Hematopoietic multipotent progenitor cell treated with erythropoietin and hydrocortisone succinate and interleukin-3 and kit ligand, for 15 days (in vitro differentiated cells): ENCODE measurements at regions not wholly inside any gene's neighbourhood (a gene's known extent, or its start where the extent isn't known, plus 50 kb on each side); places are given as distances from the start of the nearest gene placed in this dataset.
"Not testable (repeated sequence)": the region's sequence is repeated elsewhere in the genome, so short reads cannot be mapped to it uniquely, and the experiment has no call there.

Experiments
- DNase-seq: peaks from one replicate; pipeline ENCODE4 v3.0.0-alpha.2; 2015; ENCODE audit warnings: low spot score

DNA sequence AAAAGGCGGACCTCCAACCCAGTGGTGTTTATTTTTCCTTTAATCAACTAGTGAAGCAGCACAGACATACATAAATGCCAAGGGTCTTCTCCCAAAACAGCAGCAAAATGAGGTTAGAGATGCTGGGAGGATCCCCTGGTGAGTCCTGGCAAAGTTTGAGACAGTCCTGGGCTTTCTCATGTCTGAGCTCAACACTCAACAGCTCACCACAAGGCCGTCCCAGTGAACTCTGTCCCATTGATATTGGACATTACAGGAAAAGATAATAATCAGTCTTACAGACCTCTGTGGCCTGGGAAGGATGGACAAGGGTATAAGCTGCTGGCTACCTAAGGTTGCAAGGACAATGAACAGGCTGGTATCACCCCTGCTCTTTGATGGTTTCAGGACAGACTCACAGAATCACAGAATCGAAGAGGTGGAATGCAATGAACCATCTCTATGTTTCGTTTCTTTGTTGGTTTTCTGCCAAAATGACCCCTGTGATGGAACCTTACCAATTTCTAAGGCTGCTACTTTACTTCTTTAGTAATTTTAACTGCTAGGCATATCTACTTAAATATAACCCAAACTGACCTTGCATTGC lies 551.8 kb downstream of the RAB28 start:
- DNase-seq: no peak

GRCh38 chr4:12929784-12930183 lies 554.4 kb downstream of the RAB28 start:
- no peak for DNase-seq

- DNase-seq: no peak
These were observed 555.4 kb downstream of the RAB28 start for GRCh38 chr4:12928751-12929150.

GRCh38 chr4:12926189-12927066 lies 557.7 kb downstream of the RAB28 start:
- no peak for DNase-seq

DNA sequence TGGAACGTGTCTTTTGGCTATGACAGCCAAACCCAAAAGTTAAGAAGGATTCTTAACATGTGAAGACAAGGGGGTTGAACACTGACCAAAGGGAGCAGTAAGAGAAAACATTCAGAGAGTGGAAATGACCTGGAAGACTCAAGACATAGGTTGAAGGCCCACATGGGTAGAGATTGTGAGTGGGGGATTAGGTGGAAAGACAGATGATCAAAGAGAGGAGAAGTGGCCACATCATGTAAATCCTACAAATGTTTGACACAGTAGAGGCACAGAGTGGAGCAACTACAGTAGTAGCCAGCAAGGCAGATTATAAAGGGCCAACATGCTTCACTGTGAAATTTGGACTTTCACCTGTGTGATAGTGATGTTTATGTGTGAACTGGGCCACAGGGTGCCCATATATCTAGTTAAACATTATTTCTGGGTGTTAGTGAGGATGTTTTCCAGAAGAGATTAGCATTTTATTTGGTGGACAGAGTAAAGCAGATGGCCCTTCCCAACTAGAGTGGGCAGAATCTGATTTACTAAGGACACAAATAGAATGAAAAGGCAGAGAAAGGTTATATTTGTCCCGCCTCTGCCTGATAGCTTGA lies 559.3 kb downstream of the RAB28 start:
- DNase-seq: no peak

- no peak for DNase-seq
These were observed 559.9 kb downstream of the RAB28 start for GRCh38 chr4:12924253-12924652.

DNA sequence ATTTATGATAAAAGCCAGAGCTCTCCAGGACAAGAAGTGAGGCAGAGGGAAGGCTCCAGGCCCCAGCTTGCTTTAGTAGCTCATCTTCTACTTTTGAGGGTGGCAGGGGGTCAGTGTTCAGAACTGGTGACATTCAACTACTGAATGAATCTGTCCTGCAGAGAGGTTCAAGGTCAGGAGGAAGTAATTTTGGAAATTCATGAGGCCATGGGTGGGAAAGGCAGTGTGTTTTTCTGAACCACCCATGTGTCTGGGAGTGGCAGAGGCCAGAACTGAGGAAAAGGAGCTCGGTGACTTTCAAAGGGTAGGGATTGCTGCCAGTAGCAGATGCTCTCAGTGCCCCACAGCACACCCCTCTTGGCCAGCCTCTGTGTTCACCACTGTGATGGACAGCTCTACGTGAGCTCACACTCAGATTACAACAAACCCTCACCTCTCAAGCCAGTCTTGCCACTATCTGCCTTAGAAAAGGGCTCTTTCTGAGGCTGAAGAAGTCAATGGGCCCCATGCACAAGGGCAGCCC lies 571.2 kb downstream of the RAB28 start:
- no peak for DNase-seq

GRCh38 chr4:12911750-12912358 lies 572.3 kb downstream of the RAB28 start:
- no peak for DNase-seq

DNA sequence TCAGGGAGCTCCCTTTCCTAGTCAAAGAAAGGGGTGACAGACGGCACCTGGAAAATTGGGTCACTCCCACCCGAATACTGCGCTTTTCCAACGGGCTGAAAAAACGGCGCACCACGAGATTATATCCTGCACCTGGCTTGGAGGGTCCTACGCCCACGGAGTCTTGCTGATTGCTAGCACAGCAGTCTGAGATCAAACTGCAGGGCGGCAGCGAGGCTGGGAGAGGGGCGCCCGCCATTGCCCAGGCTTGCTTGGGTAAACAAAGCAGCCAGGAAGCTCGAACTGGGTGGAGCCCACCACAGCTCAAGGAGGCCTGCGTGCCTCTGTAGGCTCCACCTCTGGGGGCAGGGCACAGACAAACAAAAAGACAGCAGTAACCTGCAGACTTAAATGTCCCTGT lies 580.5 kb downstream of the RAB28 start:
- DNase-seq: not testable (repeated sequence)

DNA sequence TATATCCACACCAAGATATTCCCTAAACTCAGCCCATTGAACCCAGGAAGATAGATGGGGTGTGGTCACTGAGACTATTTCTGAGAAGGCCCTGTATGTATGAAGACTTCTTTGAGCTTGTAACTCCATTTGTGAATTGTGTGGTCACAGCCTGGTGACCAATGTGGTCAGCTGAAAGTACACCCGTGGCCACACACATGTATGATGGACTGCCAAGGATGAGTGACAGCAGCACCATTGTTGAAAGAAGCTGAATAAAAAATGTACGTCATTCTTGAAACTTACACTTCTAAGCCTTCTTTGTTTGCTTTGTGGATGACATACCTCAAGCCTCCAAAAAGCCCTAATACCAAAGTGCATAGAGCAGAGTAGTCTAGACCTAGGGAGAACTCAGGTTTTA lies 581.4 kb downstream of the RAB28 start:
- DNase-seq: no peak

GRCh38 chr4:12897954-12898353 lies 586.2 kb downstream of the RAB28 start:
- no peak for DNase-seq

GRCh38 chr4:12894062-12894461 lies 590.1 kb downstream of the RAB28 start:
- no peak for DNase-seq

DNA sequence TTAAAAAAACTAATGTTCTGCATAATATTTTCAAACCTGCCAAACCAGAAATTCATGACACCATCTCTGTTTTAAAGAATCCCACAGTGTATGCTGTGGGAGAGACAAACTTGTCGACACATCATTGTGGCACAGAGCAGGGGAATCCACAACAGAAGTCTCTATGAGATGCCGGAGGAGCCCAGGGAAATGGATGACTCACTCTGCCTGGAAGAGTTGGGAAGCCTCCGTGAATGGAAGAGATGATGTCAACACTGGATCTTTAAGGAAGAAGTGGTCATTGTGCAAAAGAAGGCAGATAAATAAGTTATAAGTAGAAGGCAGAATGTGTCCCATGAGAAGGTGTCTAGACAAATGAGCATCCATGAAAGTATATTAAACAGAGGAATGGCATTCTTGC lies 595.1 kb downstream of the RAB28 start:
- DNase-seq: no peak

- DNase-seq: no peak
These were observed 599.0 kb downstream of the RAB28 start for GRCh38 chr4:12884846-12885796.

DNA sequence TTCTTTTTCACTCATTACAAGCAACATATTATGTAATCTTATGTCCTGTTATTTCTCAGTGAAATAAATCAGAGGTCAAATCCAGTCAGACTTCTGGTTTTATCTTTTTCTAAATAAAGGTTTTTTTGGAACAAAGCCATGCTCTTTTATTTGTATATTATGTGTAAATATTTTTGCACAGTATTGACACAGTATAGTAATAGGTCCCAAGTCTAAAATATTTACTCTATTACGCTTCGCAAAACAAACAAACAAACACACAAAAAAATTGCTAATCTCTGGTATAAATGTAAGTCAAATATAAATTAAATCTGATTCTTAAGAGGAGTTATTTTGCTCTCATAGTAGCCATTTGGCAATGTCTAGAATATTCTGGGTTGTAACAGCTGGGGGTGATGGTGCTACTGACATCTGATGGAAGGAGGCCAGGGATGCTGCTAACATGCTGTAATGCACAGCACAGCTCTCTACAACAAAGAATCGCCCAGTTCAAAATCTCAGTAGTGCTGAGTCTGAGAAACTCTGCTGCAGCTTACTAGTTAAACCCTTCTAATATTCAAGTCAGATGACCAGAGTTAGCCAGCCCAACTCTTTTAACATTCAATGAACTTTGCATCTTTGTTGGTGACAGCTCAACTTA lies 602.1 kb downstream of the RAB28 start:
- no peak for DNase-seq

GRCh38 chr4:12880844-12881243 lies 603.3 kb downstream of the RAB28 start:
- DNase-seq: no peak

GRCh38 chr4:12879496-12879895 lies 604.6 kb downstream of the RAB28 start:
- no peak for DNase-seq

GRCh38 chr4:12875640-12876243 lies 608.4 kb downstream of the RAB28 start:
- no peak for DNase-seq

DNA sequence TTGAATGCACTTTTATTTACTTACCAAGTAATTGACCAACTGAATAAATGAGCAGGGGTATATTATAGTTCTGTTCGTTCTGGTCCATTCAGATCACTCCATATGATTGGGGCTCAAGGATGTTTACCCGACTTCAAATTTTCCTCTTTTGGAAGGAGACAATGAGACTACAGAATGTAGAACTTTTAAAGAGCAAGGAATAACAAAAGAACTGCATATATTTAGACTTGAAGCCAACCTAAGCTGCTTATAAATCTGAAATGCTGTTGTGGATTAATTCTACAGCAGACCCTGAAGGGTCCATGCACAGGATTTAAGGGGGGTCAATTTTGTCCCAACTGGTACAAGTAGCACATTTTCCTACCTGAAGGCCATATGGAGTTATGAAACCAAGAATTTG lies 610.8 kb downstream of the RAB28 start:
- DNase-seq: no peak

GRCh38 chr4:12861422-12861821 lies 622.7 kb downstream of the RAB28 start:
- no peak for DNase-seq
